ENCODE measurements at regions not wholly inside any gene's neighbourhood (a gene's known extent, or its start where the extent isn't known, plus 50 kb on each side); places are given as distances from the start of the nearest gene placed in this dataset.

GRCh38 chr1:36560177-36560576, 77.5 kb upstream of the CSF3R start:
- no peak for DNase-seq (ENCODE audit: extremely low read depth in 1 of 2, low read depth in 1 of 2)

- DNase-seq (ENCODE audit: extremely low read depth in 1 of 2, low read depth in 1 of 2) = no peak
Measured at GRCh38 chr1:36559061-36559460, 76.3 kb upstream of the CSF3R start.

DNA sequence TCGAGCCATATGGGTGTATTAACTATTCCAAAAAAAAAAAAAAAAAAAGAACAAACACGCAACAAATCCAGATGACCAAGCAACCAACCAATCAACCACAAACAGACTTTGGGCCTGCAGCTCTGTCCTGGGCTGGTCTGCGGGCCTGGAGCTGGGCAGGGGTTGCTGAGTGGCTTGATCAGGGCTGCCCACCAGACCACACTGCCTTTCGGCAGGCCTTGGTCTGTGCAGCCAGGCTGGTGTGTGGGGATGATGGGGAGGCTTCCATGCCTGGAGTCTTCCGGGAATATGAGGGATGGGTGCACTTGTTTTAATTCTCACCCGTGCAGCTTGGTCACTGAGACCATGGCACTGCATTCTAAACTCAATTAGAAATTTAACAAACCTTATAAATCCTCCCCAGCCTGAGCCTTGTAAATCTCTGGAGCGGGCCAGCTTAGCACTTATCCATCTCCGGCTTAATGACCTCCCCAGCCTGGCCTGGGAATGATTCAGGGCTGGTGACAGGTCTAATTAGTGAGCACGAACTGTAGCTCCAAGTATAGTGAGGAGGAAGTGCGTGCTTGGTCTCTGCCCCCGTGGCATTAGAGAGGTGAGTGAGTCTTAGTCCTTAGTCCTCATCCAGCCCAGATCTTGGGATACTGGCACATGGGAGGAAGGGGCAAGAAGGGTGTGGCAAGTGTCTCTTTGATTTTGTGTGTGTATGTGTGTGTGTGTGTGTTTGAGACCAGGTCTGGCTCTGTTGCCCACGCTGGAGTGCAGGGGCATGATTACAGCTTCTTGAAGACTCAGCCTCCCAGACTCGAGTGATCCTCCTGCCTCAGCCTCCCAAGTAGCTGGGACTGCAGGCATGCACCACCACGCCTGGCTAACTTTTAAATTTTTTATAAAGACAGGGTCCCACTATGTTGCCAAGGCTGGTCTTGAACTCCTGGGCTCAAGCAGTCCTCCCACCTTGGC, 74.6 kb upstream of the CSF3R start:
- no peak for DNase-seq (ENCODE audit: extremely low read depth in 1 of 2, low read depth in 1 of 2)

- no peak for DNase-seq (ENCODE audit: extremely low read depth in 1 of 2, low read depth in 1 of 2)
Measured at GRCh38 chr1:36555041-36555440, 72.3 kb upstream of the CSF3R start.

DNA sequence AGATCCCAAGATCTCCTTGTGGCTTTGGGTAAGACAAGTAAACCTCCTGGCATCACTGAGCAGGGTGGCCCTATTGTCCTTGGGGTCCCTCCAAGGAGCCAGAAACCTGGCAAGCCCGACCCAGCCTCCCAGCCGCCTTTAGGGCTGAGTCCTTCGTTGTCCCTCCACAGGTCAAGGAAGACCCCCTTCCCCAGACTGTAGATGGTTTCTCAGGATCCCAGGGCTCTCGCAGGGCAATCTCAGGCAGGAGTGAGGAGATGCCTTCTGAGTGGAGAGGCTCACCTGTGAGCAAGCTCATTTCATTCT, 71.6 kb upstream of the CSF3R start:
- DNase-seq (ENCODE audit: extremely low read depth in 1 of 2, low read depth in 1 of 2) = no peak

DNA sequence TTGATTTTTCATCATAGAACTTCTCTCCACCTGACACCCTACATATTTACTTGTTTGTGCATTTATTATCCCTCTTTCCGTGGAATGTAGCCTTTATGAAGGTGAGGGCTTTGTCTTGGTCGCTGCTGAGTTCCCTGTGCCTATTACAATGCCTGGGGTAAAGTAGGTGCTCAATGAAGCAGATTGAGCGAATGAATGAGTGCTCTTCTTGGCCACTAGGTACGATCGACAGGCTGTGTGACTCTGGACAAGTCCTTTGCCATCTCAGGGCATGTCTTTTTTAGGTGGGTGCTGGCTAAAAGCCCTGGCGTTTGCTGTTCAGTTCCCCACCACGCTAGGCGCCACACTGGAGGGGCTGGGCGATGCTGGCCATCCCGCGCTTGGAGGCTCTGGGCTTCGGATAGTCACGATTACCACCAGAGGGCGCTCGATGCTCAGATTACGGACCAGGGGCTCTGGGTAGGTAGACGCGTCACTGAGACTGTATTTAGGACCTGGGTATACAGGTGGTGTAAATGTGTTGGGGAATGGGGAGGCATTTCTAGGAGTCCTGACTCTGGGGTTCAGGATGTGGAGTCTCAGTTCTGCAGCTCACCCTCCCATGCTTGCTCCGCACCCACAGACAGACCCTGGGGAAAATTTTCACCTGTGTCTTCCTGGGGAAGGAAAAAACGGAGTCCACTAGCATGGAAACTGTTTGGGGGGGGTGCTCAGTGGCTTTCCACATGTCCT, 71.0 kb upstream of the CSF3R start:
- peak; percentile 3 to 39 for DNase-seq (ENCODE audit: extremely low read depth in 1 of 2, low read depth in 1 of 2)

- no peak for DNase-seq (ENCODE audit: extremely low read depth in 1 of 2, low read depth in 1 of 2)
Measured at GRCh38 chr1:36542962-36543515, 60.3 kb upstream of the CSF3R start.

DNA sequence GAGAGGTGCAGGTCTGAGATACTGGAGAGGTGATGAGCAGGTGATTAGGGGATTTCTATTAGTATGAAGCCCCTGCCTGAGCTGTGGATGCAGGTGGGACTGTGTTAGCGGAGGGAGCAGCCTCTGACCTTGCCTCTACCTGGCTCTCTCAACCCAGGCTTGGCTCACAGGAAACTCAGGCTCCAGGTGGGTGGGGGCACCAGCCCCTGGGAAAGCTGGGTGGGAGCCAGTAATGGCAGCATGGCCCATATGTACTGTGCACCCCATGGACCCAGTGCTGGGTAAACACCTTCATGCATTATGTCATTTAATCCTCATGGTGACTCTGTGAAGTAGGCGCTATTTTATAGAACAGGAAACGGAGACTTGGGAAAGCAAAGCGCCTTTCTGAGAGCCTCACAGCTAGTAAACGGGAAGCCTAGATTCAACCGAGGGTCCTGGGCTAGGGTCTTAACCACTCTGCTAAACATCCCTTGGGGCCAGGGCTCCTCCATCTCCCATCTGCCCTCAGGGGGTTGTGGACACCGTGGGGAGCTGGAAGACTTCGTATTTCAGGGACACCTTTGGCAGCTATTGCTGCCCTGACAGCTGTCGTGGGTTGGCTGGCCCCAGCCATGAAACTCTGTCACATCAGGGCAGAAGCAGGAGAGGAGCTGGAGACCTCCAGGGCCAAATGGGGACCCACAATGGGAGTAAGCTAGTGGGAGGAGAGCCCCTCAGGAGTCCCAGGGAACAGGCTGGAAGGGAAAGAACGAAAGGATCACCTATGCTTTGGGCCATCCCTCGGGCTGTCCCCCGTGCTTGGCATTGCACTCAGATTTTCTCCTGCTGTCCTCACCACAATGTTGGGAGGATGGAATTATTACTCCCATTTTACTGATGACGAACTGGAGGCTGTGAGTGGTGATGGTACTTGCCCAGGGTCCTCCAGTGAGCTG, 59.6 kb upstream of the CSF3R start:
- DNase-seq (ENCODE audit: extremely low read depth in 1 of 2, low read depth in 1 of 2) = no peak

- no peak for DNase-seq (ENCODE audit: extremely low read depth in 1 of 2, low read depth in 1 of 2)
Measured at GRCh38 chr1:36540056-36540455, 57.3 kb upstream of the CSF3R start.

DNA sequence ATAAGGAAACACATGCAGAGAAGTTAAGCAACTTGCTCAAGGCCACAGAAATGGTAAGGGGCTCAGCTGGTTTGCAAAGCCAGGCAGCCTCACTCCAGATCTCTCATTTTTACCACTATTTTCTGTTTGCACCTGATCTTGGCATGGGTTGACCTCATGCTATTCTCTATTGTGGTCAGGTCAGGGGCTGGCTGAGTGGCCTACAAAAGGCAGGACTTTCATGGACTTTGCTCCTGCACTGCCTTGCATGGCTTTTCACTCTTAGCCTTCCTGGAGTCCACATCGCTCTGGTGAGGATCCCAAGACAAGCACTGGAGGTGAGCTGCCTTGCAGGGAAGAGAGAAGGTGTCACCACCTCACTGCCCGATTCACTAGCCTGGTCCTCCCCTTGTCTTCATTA, 56.8 kb upstream of the CSF3R start:
- no peak for DNase-seq (ENCODE audit: extremely low read depth in 1 of 2, low read depth in 1 of 2)

GRCh38 chr1:36537991-36538390, 55.3 kb upstream of the CSF3R start:
- DNase-seq (ENCODE audit: extremely low read depth in 1 of 2, low read depth in 1 of 2) = no peak

DNA sequence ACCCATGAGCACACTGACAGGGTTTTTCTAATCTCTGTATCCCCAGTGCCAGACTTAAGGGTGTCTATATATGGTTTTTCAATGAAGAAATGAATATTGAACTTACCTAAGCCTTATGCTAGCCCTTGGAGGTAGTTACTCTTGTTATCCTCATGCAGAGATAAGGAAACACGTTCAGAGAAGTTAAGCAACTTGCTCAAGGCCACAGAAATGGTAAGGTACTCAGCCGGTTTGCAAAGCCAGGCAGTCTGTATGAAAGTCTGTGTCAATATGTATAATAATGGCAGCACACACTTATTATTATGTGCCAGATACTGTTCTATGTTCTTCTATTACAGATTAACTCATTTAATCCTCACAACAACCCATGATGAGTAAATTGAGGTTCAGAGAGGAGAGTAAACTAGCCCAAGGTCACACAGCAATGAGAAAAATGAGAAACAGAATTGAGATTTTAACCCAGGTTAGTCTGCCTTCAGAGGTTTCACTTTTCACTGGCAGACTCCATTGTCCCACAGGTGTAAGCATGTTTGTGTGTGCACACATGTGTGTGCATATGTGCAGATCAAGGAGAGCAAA, 54.6 kb upstream of the CSF3R start:
- DNase-seq (ENCODE audit: extremely low read depth in 1 of 2, low read depth in 1 of 2) = no peak

- DNase-seq (ENCODE audit: extremely low read depth in 1 of 2, low read depth in 1 of 2) = no peak
Measured at GRCh38 chr1:36536727-36537126, 54.0 kb upstream of the CSF3R start.

DNA sequence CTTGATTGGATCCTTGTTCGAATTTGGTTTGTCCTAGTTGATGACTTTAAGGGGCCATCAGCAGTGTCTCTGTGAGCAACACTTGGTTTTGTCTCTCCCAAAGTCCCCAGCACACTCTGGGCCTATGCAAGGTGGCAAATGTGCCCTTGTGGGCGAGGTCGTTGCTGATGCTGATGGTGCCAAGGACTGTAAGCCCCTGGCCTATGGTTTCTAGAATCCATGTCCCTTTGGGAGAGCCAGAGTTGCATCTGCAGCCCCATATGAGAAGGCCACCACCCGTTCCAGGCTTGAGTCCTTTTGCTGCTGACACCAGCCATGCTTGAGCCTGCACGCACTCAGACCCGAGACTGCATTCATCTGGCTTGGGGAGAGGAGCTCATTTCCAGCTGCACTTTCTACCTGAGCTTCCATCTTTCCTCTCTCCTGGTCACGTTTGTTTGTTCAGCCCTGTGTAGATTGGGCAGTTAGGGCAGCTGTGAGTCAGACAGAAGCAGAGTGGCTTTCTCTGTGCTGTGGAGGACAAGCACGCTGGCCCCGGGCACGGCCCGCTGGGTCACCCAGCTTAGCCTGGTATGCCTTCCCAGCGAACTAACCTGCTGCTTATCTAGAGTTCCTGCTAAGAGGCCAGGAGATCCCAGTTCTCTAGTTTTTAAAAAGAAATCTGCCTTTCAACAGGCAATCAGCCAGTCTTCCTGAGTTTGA, 52.1 kb upstream of the CSF3R start:
- no peak for DNase-seq (ENCODE audit: extremely low read depth in 1 of 2, low read depth in 1 of 2)

GRCh38 chr1:36533897-36534296, 51.2 kb upstream of the CSF3R start:
- no peak for DNase-seq (ENCODE audit: extremely low read depth in 1 of 2, low read depth in 1 of 2)

DNA sequence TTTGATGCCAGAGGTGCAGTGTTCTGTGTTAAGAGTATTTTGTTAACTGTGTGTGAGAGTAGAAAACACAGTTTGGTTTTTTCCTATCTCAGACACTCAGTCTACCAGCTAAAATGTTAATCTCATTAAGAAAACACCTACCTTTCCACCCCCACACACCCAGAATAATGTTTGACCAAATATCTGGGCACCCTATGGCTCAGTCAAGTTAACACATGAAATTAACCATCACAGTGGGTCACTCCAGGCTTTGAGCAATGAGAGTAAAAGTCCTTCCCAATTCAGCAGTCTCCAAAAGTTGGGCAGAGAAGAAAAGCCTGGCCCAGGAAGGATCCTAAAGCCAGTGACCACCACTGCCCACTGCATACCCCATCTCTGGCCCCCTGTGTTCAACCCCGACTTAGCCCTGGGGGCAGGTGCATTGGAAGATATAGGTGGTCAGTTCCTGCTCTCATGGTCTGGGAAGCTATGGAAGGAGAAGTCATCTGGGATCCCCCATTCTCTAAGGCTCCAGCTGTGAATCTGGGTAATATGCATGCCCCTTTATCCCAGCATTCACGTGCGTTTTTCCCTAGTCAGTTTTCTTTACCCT, 50.2 kb upstream of the CSF3R start:
- no peak for DNase-seq (ENCODE audit: extremely low read depth in 1 of 2, low read depth in 1 of 2)

All from activated CD8-positive, alpha-beta memory T cell treated with anti-CD3 and anti-CD28 coated beads for 1 hour (primary cell).